ENCODE measurements at regions not wholly inside any gene's neighbourhood (a gene's known extent, or its start where the extent isn't known, plus 50 kb on each side); places are given as distances from the start of the nearest gene placed in this dataset.

- Mint-ChIP-seq H3K27me3 (ENCODE audit: low read depth, poor library complexity) (peaks cover 3% of the 10 kb centered on the region), H3K4me3 (no peak overlapping the region), H3K9me3 (no peaks in the 10 kb centered on the region), H3K27ac (no peak overlapping the region), H3K36me3 (ENCODE audit: low read depth) (no peaks in the 10 kb centered on the region), H3K4me1 (peaks cover 76% of the 10 kb centered on the region)
- no peak for DNase-seq
- no peak for TF ChIP-seq CTCF (IDR thresholded peaks at IDR 0.05)
Observed at GRCh38 chr5:74261866-74262265, 378.7 kb downstream of the ENC1 start.

GRCh38 chr5:74261421-74261820, 379.1 kb downstream of the ENC1 start:
- H3K9me3 Mint-ChIP-seq, result no peaks in the 10 kb centered on the region

GRCh38 chr5:74259572-74259971, 381.0 kb downstream of the ENC1 start:
- TF ChIP-seq CTCF (IDR thresholded peaks at IDR 0.05), result no peak

More at GRCh38 chr5:74261421-74261820, 379.1 kb downstream of the ENC1 start:
- H3K27ac Mint-ChIP-seq, result no peak overlapping the region
- peaks cover 77% of the 10 kb centered on the region for H3K4me1 Mint-ChIP-seq
- no peaks in the 10 kb centered on the region for H3K36me3 Mint-ChIP-seq (ENCODE audit: low read depth)
- DNase-seq, result no peak
- TF ChIP-seq CTCF (IDR thresholded peaks at IDR 0.05), result no peak
- no peak overlapping the region for H3K4me3 Mint-ChIP-seq
- H3K27me3 Mint-ChIP-seq (ENCODE audit: low read depth, poor library complexity), result peaks cover 3% of the 10 kb centered on the region

GRCh38 chr5:74258314-74258665, 382.2 kb downstream of the ENC1 start:
- TF ChIP-seq CTCF (IDR thresholded peaks at IDR 0.05), result no peak
- Mint-ChIP-seq H3K4me3 (no peak overlapping the region), H3K27me3 (ENCODE audit: low read depth, poor library complexity) (peaks cover 3% of the 10 kb centered on the region), H3K27ac (peak overlapping the region; percentile 98), H3K36me3 (ENCODE audit: low read depth) (peaks cover 1% of the 10 kb centered on the region), H3K4me1 (peaks cover 94% of the 10 kb centered on the region), H3K9me3 (no peaks in the 10 kb centered on the region)
- DNase-seq, result no peak

More at GRCh38 chr5:74259572-74259971, 381.0 kb downstream of the ENC1 start:
- DNase-seq, result no peak
- Mint-ChIP-seq H3K36me3 (ENCODE audit: low read depth) (no peaks in the 10 kb centered on the region), H3K27ac (no peak overlapping the region), H3K4me1 (peaks cover 94% of the 10 kb centered on the region), H3K9me3 (no peaks in the 10 kb centered on the region), H3K27me3 (ENCODE audit: low read depth, poor library complexity) (peaks cover 3% of the 10 kb centered on the region), H3K4me3 (no peak overlapping the region)

- no peaks in the 10 kb centered on the region for H3K9me3 Mint-ChIP-seq
- peak overlapping the region; percentile 98 for H3K27ac Mint-ChIP-seq
- no peak for TF ChIP-seq CTCF (IDR thresholded peaks at IDR 0.05)
- peaks cover 5% of the 10 kb centered on the region for H3K36me3 Mint-ChIP-seq (ENCODE audit: low read depth)
- peak overlapping the region; percentile 55 for H3K4me3 Mint-ChIP-seq
- peaks cover 95% of the 10 kb centered on the region for H3K4me1 Mint-ChIP-seq
- H3K27me3 Mint-ChIP-seq (ENCODE audit: low read depth, poor library complexity), result peaks cover 3% of the 10 kb centered on the region
- peak; percentile 35 for DNase-seq
Observed at GRCh38 chr5:74257645-74258313, 382.7 kb downstream of the ENC1 start.

- Mint-ChIP-seq H3K4me1 (peaks cover 95% of the 10 kb centered on the region), H3K27me3 (ENCODE audit: low read depth, poor library complexity) (peaks cover 3% of the 10 kb centered on the region), H3K27ac (peak overlapping the region; percentile 98), H3K4me3 (peak overlapping the region; percentile 59), H3K36me3 (ENCODE audit: low read depth) (peaks cover 5% of the 10 kb centered on the region), H3K9me3 (no peaks in the 10 kb centered on the region)
- peak; percentile 21 for DNase-seq
- TF ChIP-seq CTCF (IDR thresholded peaks at IDR 0.05), result no peak
Observed at GRCh38 chr5:74257060-74257527, 383.4 kb downstream of the ENC1 start.
